Heart left ventricle (tissue), 16 donors: ENCODE measurements at regions not wholly inside any gene's neighbourhood (a gene's known extent, or its start where the extent isn't known, plus 50 kb on each side); places are given as distances from the start of the nearest gene placed in this dataset.

Experiments used
- ATAC-seq, 4 donors: fragments of 200-7000 bp; cut with Tn5 transposase; one replicate each; pipeline ENCODE4 v1.9.1; 2020 to 2022; ENCODE audit warnings: moderate library complexity in 4 of 4, mild to moderate bottlenecking in 3 of 4, moderate number of reproducible peaks in 1 of 4
- DNase-seq, 5 donors: peaks; one replicate each; pipeline ENCODE4 v3.0.0-alpha.2; 2020
- H3K27ac ChIP-seq, 12 donors: fragments of 200-600 bp; sonication (generic) in 4 of 12; one replicate each; pipeline versions ENCODE4 v1.5.0 to v1.8.0; 2016 to 2022; ENCODE audit warnings: mild to moderate bottlenecking in 2 of 12
- H3K27me3 ChIP-seq, 9 donors: fragments of 200-600 bp; sonication (generic) in 2 of 9; one replicate each; pipeline versions ENCODE4 v1.5.1 to v1.8.0; 2016 to 2022; ENCODE audit warnings: mild to moderate bottlenecking in 3 of 9
- H3K36me3 ChIP-seq, 9 donors: fragments of 200-600 bp; sonication (generic) in 2 of 9; one replicate each; pipeline versions ENCODE4 v1.5.0 to v1.8.0; 2018 to 2022; ENCODE audit warnings: mild to moderate bottlenecking in 2 of 9
- H3K4me1 ChIP-seq, 12 donors: fragments of 200-600 bp; sonication (generic) in 4 of 12; one replicate each; pipeline versions ENCODE4 v1.5.0 to v1.8.0; 2016 to 2022; ENCODE audit warnings: mild to moderate bottlenecking in 3 of 12
- H3K4me3 ChIP-seq, 12 donors: fragments of 200-600 bp; sonication (generic) in 4 of 12; one replicate each; pipeline versions ENCODE4 v1.5.0 to v1.8.0; 2017 to 2022; ENCODE audit warnings: mild to moderate bottlenecking in 9 of 12, moderate library complexity in 4 of 12
- H3K9me3 ChIP-seq, 12 donors: fragments of 200-600 bp; sonication (generic) in 4 of 12; one replicate each; pipeline versions ENCODE4 v1.5.0 to v1.8.0; 2016 to 2022; ENCODE audit warnings: mild to moderate bottlenecking in 1 of 12
- POLR2A ChIP-seq, 2 donors: fragments of 450-650 bp; IDR thresholded peaks; one replicate each; pipeline ENCODE4 v1.6.1; 2017; ENCODE audit warnings: antibody characterized with exemption in 2 of 2, mild to moderate bottlenecking in 2 of 2, moderate library complexity in 2 of 2
- WGBS, 4 donors: extraction: QIAGEN DNeasy Blood & Tissue Kit in 2 of 4; methylation state at CpG; one replicate each; pipeline versions ENCODE4 v1.1.5 to v1.1.7; 2013 to 2018; 5-methylcytosine and 5-hydroxymethylcytosine counted together
- intact Hi-C, 10 donors: fragments of 100-400 bp; cut with DNase I; formaldehyde crosslinking; loops; one replicate each; pipeline versions ENCODE4 v1.11.1 to v1.14.2; 2022
- TF ChIP-seq, protein P1 (sequence below), 12 donors: fragments of 200-600 bp; sonication (generic) in 4 of 12; IDR thresholded peaks; one replicate each; pipeline versions ENCODE4 v1.5.0 to v1.8.0; 2018 to 2022; ENCODE audit warnings: antibody characterized with exemption in 12 of 12, mild to moderate bottlenecking in 5 of 12
- donor health status: ischemic (EF 13 %, LVEDD 7.1; RV severe dilation, severe dysfunction).
- donor health status: healthy with polysubstance abuse.
- donor health status: DM: no; HTN: yes; CAD: no.
- donor health status: DM: no; HTN: no; CAD: no.
- donor health status: ischemic (EF 25% LVEDD 6.9; RV normal size, moderate dysfunction).
- donor health status: ischemic (EF 25% LVEDD 5.7; RV mildly dilated, moderate dysfunction).
- donor health status: healthy.
- donor health status: DM: yes; HTN: yes; CAD: no.
- donor health status: ischemic (EF 35%, LVEDD 5.7; RV mildly dilated, moderate dysfunction).
- donor health status: nonischemic (EF 11% LVEDD 7.7; RV severe dilation, severe dysfunction).
- donor health status: DM: yes; HTN: yes; CAD: no.
- donor health status: PGD.
- donor health status: ischemic (EF 29% LVEDD 5.4; RV normal size, mild dysfunction).
- donor health status: nonischemic (EF 23%, LVEDD 6.1; RV moderate dilation, normal function).

DNA sequence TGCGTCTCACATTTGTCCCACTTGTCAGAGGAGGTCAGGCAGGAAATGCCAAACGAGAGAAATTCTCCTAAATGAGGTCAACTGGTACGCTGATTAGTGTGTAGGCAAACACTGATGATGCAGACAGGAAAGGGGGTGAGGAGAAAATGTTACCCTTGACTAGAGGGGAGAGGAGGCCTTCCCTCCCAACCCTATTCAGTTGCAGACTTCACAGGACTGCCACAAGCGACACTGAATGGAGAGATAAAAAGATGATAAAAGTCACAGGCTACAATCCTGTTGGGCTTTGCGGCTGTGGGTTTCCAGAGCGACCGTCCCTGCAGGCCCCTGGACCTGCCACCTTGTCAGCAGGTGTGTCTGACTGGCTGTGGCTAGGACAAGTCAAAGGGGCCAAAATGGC, 569.4 kb downstream of the CDH26 start:
- Histone ChIP-seq H3K4me1 (no peaks in the 10 kb centered on the region), H3K27ac (no peak overlapping the region), H3K36me3 (no peaks in the 10 kb centered on the region), H3K9me3 (no peaks in the 10 kb centered on the region), H3K27me3 (no peaks in the 10 kb centered on the region), H3K4me3 (no peak overlapping the region)
- ATAC-seq (no peak), DNase-seq (no peak)
- intact Hi-C loops, result no loop called here
- TF ChIP-seq, protein P1, sequence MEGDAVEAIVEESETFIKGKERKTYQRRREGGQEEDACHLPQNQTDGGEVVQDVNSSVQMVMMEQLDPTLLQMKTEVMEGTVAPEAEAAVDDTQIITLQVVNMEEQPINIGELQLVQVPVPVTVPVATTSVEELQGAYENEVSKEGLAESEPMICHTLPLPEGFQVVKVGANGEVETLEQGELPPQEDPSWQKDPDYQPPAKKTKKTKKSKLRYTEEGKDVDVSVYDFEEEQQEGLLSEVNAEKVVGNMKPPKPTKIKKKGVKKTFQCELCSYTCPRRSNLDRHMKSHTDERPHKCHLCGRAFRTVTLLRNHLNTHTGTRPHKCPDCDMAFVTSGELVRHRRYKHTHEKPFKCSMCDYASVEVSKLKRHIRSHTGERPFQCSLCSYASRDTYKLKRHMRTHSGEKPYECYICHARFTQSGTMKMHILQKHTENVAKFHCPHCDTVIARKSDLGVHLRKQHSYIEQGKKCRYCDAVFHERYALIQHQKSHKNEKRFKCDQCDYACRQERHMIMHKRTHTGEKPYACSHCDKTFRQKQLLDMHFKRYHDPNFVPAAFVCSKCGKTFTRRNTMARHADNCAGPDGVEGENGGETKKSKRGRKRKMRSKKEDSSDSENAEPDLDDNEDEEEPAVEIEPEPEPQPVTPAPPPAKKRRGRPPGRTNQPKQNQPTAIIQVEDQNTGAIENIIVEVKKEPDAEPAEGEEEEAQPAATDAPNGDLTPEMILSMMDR (IDR thresholded peaks at IDR 0.05), result no peak
- no peak for TF ChIP-seq POLR2A (IDR thresholded peaks at IDR 0.05)
- 45 to 53% (median 50%) methylated on average over 7 of the region's 7 CpGs for WGBS, 4 donors

DNA sequence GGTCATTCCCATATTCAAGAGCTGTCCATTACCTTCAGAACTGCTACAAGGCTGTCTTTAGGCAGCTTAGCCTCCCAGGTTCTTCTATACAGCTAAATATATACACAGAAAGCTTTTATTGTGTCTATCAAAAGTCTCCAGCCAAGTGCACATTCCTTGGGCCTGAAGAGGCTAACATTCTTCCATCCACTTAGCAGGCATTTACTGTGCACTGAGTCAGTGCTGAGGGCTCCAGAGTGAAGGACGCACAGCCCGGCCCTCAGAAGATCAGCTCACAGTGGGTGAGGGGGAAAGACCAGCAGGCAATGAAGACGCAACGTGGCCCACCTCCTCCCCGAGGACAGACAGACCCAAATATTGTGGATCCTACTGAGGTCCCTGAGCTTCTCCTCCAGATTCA, 569.9 kb downstream of the CDH26 start:
- Histone ChIP-seq H3K9me3 (no peaks in the 10 kb centered on the region), H3K4me1 (no peaks in the 10 kb centered on the region), H3K27ac (no peak overlapping the region), H3K4me3 (no peak overlapping the region), H3K27me3 (no peaks in the 10 kb centered on the region), H3K36me3 (no peaks in the 10 kb centered on the region)
- ATAC-seq, result peak in 2 of 4 donors; percentile 41 to 42
- TF ChIP-seq, protein P1 (IDR thresholded peaks at IDR 0.05), result no peak
- no peak for TF ChIP-seq POLR2A (IDR thresholded peaks at IDR 0.05)
- WGBS, 4 donors, result 66 to 88% (median 74%) methylated on average over 5 of the region's 5 CpGs
- intact Hi-C loops, result no loop called here
- DNase-seq, result no peak

DNA sequence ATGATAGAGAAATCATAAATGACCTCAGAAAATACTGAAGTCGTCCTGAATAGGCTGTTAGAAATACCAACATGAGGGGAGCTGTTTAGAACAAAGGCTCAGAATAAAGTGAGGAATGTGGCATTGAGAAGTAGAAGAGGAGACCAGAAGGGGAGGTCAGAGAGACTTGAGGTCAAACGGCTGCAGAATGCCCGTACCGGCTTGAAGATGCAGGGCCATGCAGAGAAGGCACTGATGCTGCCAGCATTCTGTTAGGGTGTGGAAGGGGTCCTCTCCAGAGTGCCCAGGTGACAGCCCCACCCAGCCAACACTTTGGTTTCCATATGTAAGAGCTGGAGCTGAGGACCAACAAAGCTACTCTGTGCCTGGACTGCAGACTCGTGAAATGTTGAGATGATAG, 570.9 kb downstream of the CDH26 start:
- intact Hi-C loops, result no loop called here
- Histone ChIP-seq H3K27me3 (no peaks in the 10 kb centered on the region), H3K27ac (no peak overlapping the region), H3K4me3 (no peak overlapping the region), H3K9me3 (no peaks in the 10 kb centered on the region), H3K36me3 (no peaks in the 10 kb centered on the region), H3K4me1 (no peaks in the 10 kb centered on the region)
- ATAC-seq (no peak), DNase-seq (no peak)
- no peak for TF ChIP-seq POLR2A (IDR thresholded peaks at IDR 0.05)
- WGBS, 4 donors, result 79 to 88% (median 85%) methylated on average over 5 of the region's 5 CpGs

DNA sequence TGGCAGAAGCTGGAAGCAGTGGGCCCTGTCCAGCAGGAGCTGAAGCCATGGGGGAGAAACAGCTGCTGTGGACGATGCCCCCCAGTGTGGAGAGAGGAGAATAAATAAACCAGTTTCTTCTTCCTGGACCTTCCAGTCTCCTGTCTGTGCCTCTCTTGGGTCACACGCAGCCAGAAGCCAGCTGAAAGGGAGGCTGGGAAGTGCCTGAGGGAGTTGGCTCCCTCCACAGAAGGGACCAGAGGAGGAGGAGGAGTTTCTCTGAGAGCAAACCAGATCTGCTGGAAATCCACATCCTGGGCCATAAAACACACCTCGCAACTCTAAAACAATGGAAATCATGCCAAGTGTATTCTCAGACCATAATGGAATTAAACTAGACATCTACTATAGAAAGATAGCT, 577.0 kb downstream of the CDH26 start:
- H3K27me3 ChIP-seq, result no peaks in the 10 kb centered on the region
- H3K27ac ChIP-seq, result no peak overlapping the region
- no peak for TF ChIP-seq POLR2A (IDR thresholded peaks at IDR 0.05)
- TF ChIP-seq, protein P1 (IDR thresholded peaks at IDR 0.05), result no peak
- no peak for ATAC-seq
- DNase-seq, result no peak
- H3K36me3 ChIP-seq, result no peaks in the 10 kb centered on the region
- H3K9me3 ChIP-seq, result no peaks in the 10 kb centered on the region
- intact Hi-C loops, result no loop called here
- 67 to 68% (median 68%) methylated on average over 2 to 3 of the region's 3 CpGs for WGBS, 4 donors
- no peaks in the 10 kb centered on the region for H3K4me1 ChIP-seq
- no peak overlapping the region for H3K4me3 ChIP-seq

DNA sequence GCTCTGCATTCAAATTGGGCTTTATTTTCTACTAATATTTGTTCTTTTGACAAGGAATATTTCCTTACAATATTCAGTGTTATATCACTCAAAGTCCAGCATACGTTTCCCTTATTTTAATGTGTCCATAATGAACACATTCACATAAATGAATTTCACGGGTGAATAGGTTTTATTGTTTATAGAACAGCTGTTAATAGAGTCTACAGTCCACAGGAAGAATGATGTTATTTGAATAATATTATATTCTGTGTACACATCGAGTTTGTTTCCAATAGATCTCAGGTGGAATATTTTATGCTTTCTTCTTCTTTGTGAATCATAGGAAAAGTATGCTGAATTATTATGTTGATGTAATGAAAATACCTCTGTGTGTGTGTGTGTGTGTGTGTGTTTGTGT, 582.4 kb downstream of the CDH26 start:
- 63 to 81% (median 71%) methylated on average over 3 of the region's 3 CpGs for WGBS, 4 donors
- Histone ChIP-seq H3K9me3 (peaks cover 0 to 11% (median 0%) of the 10 kb centered on the region in 12 donors), H3K27ac (no peak overlapping the region), H3K4me3 (no peak overlapping the region), H3K36me3 (no peaks in the 10 kb centered on the region), H3K27me3 (no peaks in the 10 kb centered on the region), H3K4me1 (no peaks in the 10 kb centered on the region)
- no peak for DNase-seq
- no peak for ATAC-seq
- no peak for TF ChIP-seq POLR2A (IDR thresholded peaks at IDR 0.05)
- TF ChIP-seq, protein P1 (IDR thresholded peaks at IDR 0.05), result no peak
- intact Hi-C loops, result no loop called here
